Osteoblast (primary cell): ENCODE measurements at regions not wholly inside any gene's neighbourhood (a gene's known extent, or its start where the extent isn't known, plus 50 kb on each side); places are given as distances from the start of the nearest gene placed in this dataset.

ENCODE experiments used
- DNase-seq: peaks from one replicate; pipeline ENCODE4 v3.0.0; 2011; ENCODE audit warnings: low spot score, mixed read lengths; ENCODE audit not compliant: insufficient read length; ENCODE audit errors: missing footprints
- H2AFZ ChIP-seq: 2 replicates; pipeline ENCODE4 v1.6.0; 2011; ENCODE audit warnings: mild to moderate bottlenecking, low read length
- H3K27ac ChIP-seq: 2 replicates; pipeline ENCODE4 v1.5.1; 2011; ENCODE audit warnings: mild to moderate bottlenecking, low read depth, low read length, moderate library complexity
- H3K27me3 ChIP-seq: 2 replicates; pipeline ENCODE4 v1.6.0; 2012; ENCODE audit warnings: mild to moderate bottlenecking, control low read depth, inconsistent platforms, low read length, moderate library complexity; ENCODE audit not compliant: insufficient read depth
- H3K36me3 ChIP-seq: 2 replicates; pipeline ENCODE4 v1.5.1; 2011; ENCODE audit warnings: mild to moderate bottlenecking, low read length, control low read depth, moderate library complexity; ENCODE audit not compliant: insufficient read depth
- H3K4me1 ChIP-seq: 2 replicates; pipeline ENCODE4 v1.5.1; 2011; ENCODE audit warnings: mild to moderate bottlenecking, low read length, control low read depth, moderate library complexity; ENCODE audit not compliant: insufficient read depth
- H3K4me2 ChIP-seq: 2 replicates; pipeline ENCODE4 v1.6.0; 2011; ENCODE audit warnings: mild to moderate bottlenecking, low read length; ENCODE audit not compliant: insufficient read depth
- H3K4me3 ChIP-seq: fragments of 200-600 bp; sonication (generic); 3 replicates; pipeline ENCODE4 v1.5.1; 2012; ENCODE audit warnings: mild to moderate bottlenecking, low read length, inconsistent platforms; ENCODE audit not compliant: insufficient read depth
- H3K79me2 ChIP-seq: 2 replicates; pipeline ENCODE4 v1.6.0; 2012; ENCODE audit warnings: mild to moderate bottlenecking, low read length, control low read depth, inconsistent platforms; ENCODE audit not compliant: insufficient read depth
- H3K9me3 ChIP-seq: 2 replicates; pipeline ENCODE4 v1.5.1; 2011; ENCODE audit warnings: low read depth, low read length, control low read depth
- H4K20me1 ChIP-seq: 2 replicates; pipeline ENCODE4 v1.6.0; 2012; ENCODE audit warnings: mild to moderate bottlenecking, low read length, control low read depth; ENCODE audit not compliant: insufficient read depth
- CTCF ChIP-seq: IDR thresholded peaks from 2 replicates; pipeline ENCODE4 v1.5.1; 2011; ENCODE audit warnings: mild to moderate bottlenecking, low read depth, low read length, moderate library complexity; ENCODE audit errors: extremely low read depth

GRCh38 chr12:59940631-59941342 is 345.0 kb downstream of the SLC16A7 start:
- Histone ChIP-seq H4K20me1 (no peaks in the 10 kb centered on the region), H3K4me2 (no peak overlapping the region), H2AFZ (no peak overlapping the region), H3K27me3 (no peaks in the 10 kb centered on the region), H3K36me3 (no peaks in the 10 kb centered on the region), H3K27ac (no peak overlapping the region), H3K9me3 (no peaks in the 10 kb centered on the region), H3K4me3 (no peak overlapping the region), H3K79me2 (no peaks in the 10 kb centered on the region), H3K4me1 (no peaks in the 10 kb centered on the region)
- no peak for TF ChIP-seq CTCF
- no peak for DNase-seq

- no peak overlapping the region for H3K4me3 ChIP-seq
- no peak for DNase-seq
- H3K27ac ChIP-seq, result no peak overlapping the region
- no peaks in the 10 kb centered on the region for H4K20me1 ChIP-seq
- H3K4me2 ChIP-seq, result no peak overlapping the region
- no peaks in the 10 kb centered on the region for H3K27me3 ChIP-seq
- H3K79me2 ChIP-seq, result no peaks in the 10 kb centered on the region
- peaks cover 3% of the 10 kb centered on the region for H3K9me3 ChIP-seq
- H3K36me3 ChIP-seq, result no peaks in the 10 kb centered on the region
- TF ChIP-seq CTCF, result no peak
- H2AFZ ChIP-seq, result no peak overlapping the region
- no peaks in the 10 kb centered on the region for H3K4me1 ChIP-seq
These were observed 345.6 kb downstream of the SLC16A7 start for GRCh38 chr12:59941461-59941860.

GRCh38 chr12:59944177-59944576 is 348.3 kb downstream of the SLC16A7 start:
- no peak for DNase-seq
- peaks cover 3% of the 10 kb centered on the region for H3K9me3 ChIP-seq
- no peak overlapping the region for H3K27ac ChIP-seq
- no peak overlapping the region for H3K4me2 ChIP-seq
- no peaks in the 10 kb centered on the region for H3K4me1 ChIP-seq
- no peak for TF ChIP-seq CTCF
- H3K36me3 ChIP-seq, result no peaks in the 10 kb centered on the region
- H4K20me1 ChIP-seq, result no peaks in the 10 kb centered on the region
- no peak overlapping the region for H3K4me3 ChIP-seq
- no peak overlapping the region for H2AFZ ChIP-seq
- H3K27me3 ChIP-seq, result no peaks in the 10 kb centered on the region
- H3K79me2 ChIP-seq, result no peaks in the 10 kb centered on the region

GRCh38 chr12:59946635-59947034 is 350.8 kb downstream of the SLC16A7 start:
- no peak for TF ChIP-seq CTCF
- H3K27ac ChIP-seq, result no peak overlapping the region
- no peaks in the 10 kb centered on the region for H3K36me3 ChIP-seq
- H3K79me2 ChIP-seq, result no peaks in the 10 kb centered on the region
- H3K4me1 ChIP-seq, result no peaks in the 10 kb centered on the region
- H2AFZ ChIP-seq, result no peak overlapping the region
- DNase-seq, result no peak
- H4K20me1 ChIP-seq, result no peaks in the 10 kb centered on the region
- H3K27me3 ChIP-seq, result no peaks in the 10 kb centered on the region
- H3K9me3 ChIP-seq, result peaks cover 3% of the 10 kb centered on the region
- no peak overlapping the region for H3K4me3 ChIP-seq
- H3K4me2 ChIP-seq, result no peak overlapping the region
